Activated CD4-positive, alpha-beta T cell treated with anti-CD3 and anti-CD28 coated beads, Interleukin-2, Interleukin-6, amounts not matched to agents 100 ng/mL and 50 ng/mL, durations not matched to agents 16 hours and 8 hours (primary cell): ENCODE measurements at regions not wholly inside any gene's neighbourhood (a gene's known extent, or its start where the extent isn't known, plus 50 kb on each side); places are given as distances from the start of the nearest gene placed in this dataset.
"Not testable (repeated sequence)": the region's sequence is repeated elsewhere in the genome, so short reads cannot be mapped to it uniquely, and the experiment has no call there.

Experiments
- DNase-seq: peaks from one replicate; pipeline ENCODE4 v3.0.0-alpha.2; 2020

DNA sequence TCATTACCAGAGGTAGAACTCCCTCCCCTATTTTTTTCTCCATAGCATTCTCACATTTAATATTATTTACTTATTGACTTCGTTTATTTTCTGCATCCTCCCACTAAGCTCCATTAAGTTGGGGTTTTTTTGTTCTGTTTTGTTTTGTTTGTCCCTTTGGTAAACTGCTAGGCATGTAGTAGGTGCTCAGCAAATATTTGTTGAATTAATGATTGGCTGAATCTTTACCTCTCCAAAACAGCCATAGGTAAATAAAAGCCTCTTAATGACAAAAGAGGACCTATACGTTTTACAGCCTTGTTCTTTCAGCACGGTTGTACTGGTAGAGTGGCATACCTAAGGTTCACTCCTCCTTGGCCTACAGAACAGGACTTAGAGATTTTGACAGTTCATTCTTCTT lies 52.0 kb downstream of the PRORP start:
- DNase-seq: no peak

DNA sequence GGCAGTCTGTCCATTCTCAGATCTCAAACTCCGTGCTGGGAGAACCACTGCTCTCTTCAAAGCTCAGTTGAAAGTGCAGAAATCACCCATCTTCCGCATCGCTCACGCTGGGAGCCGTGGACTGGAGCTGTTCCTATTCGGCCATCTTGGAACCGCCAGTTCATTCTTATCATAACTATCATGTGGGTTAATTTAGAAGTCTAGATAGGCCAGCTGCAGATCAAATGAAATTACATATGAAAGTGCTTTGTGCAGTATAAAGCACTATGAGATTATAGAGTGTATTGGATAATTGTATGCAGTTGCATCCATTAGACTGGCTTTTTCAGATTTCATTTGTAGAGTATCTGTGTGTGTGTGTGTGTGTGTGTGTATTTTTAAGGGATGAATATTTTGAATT lies 57.8 kb downstream of the PRORP start:
- DNase-seq: no peak

DNA sequence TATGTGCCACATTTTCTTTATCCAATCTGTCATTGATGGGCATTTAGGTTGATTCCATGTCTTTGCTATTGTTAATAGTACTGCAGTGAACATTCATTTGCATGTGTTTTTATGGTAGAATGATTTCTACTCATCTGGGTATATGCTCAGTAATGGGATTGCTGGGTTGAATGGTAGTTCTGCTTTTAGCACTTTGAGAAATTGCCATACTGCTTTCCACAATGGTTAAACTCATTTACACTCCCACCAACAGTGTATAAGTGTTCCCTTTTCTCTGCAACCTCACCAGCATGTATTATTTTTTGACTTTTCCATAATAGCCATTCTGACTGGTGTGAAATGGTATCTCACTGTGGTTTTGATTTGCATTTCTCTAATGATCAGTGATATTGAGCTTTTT lies 62.5 kb downstream of the PRORP start:
- not testable (repeated sequence) for DNase-seq

DNA sequence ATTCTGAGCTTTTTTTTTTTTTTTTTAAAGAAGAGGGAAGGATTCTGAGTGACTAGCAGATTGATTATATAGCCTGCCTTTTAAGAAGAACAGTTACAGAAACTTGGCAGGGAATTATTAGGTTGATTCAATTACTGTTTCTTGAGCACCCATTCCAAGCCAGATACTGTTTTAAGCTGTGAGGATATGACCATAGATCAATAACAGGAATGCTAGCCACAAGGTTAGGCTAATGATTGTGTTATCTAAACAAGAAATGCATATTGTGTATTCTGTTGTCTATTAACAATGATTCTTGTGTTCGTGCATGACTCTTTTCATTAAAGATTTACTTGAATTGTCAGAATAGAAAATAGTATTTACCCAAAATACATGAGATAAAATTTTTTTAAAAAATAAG lies 67.1 kb downstream of the PRORP start:
- DNase-seq: no peak

DNA sequence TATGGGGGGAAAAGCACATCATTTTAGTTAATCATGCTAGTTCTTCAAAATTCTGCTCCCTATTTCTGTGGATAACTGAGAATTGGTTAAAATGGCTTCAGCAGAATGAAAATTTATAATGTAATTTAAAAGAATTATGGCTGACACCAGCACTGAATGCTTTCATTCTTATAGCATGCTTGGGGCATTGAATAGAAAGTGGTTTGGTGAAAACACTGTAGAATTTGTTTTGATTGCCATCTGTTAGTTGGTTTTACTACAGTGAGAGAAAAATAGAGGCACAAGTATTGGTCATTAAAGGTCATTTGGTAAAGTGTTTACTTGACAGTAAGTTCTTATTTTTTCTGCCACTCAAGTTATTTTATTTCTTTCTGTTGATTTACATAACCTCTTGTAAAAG lies 70.8 kb downstream of the PRORP start:
- no peak for DNase-seq

DNA sequence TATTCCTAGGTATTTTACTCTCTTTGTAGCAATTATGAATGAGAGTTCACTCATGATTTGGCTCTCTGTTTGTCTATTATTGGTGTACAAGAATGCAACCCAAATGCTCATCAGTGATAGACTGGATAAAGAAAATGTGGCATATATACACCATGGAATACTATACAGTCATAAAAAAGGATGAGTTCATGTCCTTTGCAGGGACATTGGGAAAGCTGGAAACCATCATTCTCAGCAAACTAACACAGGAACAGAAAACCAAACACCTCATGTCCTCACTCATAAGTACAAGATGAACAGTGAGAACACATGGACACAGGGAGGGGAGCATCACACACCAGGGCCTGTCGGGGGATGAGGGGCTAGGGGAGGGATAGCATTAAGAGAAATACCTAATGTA lies 71.8 kb downstream of the PRORP start:
- not testable (repeated sequence) for DNase-seq

DNA sequence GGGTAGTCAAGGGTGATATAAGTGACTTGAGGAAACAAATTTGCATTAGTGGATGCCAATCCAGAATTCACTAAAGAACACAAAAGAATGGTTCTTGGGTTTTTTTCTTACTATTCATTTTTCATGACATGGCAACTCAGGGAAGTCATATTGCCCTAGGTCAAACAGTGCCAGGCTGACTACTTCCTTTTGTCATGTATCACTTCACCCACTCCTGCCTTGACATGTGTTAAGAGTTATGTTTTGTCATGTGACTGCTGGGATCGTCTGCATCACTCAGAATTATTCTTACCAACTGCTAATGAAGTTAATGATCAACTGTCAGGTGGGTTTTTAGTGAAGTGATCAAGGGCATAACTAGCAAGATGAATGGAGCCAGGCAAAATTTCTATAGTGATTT lies 74.2 kb downstream of the PRORP start:
- peak; percentile 24 for DNase-seq

DNA sequence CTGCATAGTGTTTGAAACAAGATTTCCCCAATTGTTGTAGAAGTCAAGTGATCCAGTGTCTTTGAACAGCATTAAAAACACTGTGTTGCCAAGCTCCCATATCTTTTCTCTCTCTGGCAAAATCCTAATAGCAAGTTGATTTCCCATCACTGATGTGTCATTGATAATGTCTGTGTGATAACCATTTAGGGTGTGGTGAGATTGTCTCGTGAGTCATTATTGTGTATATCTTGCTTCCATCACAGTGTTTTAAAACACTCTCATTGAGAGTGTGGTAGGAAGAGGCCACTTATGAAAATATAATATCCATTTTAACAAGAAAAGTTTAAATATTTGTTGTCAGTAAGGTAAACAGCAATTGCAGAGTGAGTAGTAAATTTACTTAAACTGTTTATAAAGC lies 74.7 kb downstream of the PRORP start:
- peak; percentile 35 for DNase-seq

DNA sequence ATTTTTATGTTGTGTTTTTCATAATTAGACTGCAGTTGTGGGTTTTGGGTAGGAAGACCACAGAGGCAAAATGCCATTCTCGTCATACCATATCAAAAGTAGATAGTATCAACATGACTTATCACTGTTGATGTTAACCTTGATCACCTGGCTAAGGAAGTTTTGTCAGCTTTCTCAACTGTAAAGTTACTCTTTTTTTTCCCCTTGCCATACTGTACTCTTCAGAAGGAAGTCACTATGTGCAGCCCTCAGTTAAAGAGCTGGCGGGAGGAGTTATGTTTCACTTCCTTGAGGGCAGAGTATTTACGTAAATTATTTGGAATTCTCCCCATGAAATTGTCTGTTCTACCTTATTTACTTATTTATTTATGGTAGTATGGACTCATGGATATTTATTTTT lies 78.7 kb downstream of the PRORP start:
- peak; percentile 43 for DNase-seq

DNA sequence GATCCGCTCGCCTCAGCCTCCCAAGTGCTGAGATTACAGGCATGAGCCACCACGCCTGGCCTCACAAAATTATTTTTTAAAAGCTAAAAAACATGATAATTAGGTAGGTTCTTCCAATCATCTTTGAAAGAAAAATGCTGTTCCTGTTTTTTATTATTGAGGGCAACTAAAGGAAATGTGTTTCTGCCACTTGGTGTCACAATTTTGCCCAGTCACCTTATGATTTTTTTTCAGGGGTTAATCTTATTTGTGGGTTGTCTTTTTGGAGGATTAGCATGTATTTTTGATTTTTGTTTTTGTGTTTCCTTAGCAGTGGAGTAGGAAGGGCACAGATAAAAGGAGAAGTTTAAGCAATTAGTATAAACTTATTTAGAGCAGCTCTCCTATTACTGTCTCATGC lies 79.8 kb downstream of the PRORP start:
- no peak for DNase-seq

DNA sequence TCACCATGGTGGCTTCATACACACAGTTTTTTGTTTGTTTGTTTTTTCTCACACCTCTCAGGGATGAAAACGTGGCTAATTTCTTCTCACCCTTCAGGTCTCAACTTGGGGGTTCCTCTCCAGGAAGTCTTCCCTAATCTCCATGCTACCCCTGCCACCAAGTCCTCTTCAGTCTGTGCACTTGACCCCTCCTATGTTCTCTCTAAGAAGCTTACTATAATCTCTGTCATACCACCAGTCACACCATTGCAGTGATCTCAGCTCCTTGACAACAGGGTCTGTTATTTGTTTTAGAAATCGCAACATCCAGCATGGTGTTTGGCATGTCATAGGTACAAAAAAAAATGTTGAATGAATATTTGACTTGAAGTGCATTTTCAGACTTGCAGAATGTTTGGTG lies 83.4 kb downstream of the PRORP start:
- DNase-seq: no peak

DNA sequence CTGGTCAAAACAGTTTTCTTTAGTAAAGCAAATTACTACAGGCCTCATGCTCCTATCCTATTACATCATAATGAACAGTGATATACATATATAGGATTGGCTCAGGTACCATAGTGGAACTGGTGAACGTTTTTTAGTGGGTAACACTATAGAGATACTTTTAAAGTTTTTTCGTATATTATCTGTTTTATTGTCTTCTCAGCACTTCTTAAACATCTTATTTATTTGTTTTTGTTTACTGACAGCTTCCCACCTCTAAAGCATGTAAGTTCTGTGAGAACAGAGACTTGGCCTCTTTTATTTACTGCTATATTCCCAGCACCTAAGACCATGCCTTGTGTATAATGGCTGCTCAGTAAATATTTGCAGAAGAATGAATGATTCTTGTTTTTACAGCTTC lies 81.1 kb upstream of the PSMA6 start:
- no peak for DNase-seq

DNA sequence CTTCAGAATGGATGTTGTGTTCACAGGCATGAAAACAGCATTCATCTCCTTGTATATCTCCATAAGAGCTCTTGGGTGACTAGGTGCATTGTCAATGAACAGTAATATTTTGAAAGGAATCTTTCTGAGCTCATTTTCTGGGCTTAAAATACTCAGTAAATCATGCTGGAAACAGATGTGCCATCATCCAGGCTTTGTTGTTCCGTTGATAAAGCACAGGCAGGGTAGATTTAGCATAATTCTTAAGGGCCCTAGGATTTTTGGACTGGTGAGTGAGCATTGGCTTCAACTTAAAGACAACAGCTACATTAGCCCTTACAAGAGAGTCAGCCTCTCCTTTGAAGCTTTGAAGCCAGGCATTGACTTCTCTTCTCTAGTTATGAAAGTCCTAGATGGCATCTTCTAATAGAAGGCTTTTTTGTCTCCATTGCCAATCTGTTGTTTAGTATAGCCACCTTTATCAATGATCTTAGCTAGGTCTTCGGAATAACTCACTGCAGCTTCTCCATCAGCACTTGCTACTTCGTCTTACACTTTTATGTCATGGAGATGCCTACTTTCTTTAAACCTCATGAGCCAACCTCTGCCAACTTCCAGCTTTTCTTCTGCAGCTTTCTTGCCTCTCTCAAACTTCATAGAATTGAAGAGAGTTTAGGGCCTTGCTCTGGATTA lies 79.6 kb upstream of the PSMA6 start:
- DNase-seq: no peak

DNA sequence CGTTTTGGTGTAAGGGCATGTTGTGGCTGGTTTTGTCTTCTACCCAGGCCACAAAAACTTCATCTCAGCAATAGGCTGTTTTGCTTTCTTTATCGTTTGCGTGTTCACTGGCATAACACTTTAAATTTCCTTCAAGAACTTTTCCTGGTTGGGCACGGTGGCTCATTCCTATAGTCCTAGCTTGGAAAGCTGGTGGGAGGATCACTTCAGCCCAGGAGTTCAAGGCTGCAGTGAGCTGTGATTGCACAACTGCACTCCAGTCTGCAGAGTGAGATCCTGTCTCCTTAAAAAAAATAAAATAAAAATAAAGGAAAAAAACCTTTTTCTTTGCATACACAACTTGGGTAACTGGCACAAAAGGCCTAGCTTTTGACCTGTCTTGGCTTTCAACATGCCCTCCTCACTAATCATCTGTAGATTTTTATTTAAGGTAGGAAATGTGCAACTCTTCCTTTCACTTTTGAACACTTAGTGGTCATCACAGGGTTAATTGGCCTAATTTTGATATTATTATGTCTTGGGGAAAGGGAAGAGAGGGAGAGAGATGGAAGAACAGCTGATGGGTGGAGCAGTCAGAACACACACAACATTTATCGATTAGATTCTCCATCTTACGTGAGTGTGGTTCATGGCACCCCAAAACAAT lies 78.9 kb upstream of the PSMA6 start:
- DNase-seq: no peak

DNA sequence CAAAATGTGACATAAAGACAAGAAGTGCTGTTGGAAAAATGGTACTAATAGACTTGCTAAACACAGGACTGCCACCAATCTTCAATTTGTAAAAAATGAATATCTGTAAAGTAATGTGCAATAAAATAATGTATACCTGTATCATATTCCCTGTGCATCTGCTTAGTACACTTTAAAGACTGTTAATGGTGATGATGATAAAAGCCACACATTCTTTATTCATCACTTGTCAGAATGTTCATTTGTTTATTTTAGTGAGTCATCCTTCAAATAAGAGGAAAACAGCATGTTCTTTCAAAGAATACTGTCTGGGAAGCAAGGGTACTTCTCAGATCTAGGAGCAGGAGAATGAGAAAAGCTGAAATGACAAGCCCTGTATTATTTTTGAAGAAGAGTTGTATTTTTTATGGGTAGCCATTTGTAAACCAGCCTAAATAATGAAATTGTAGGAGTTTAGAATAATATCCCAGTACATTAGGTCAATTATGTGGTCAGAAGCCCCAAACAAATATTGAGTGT lies 78.3 kb upstream of the PSMA6 start:
- DNase-seq: no peak

DNA sequence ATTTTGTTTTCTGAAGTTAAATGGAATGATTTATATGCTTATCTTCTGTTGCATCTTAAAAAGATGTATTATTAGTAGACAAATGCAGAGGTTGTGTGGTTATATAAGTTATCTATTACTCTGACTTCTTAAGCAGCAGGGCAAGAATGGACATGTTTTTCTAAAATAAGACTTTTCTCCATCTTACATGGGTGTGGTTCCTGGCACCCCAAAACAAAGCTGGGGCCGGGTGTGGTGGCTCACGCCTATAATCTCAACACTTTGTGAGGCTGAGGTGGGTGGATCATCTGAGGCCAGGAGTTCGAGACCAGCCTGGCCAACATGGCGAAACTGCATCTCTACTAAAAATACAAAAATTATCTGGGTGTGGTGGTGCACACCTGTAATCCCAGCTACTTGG lies 77.8 kb upstream of the PSMA6 start:
- not testable (repeated sequence) for DNase-seq

DNA sequence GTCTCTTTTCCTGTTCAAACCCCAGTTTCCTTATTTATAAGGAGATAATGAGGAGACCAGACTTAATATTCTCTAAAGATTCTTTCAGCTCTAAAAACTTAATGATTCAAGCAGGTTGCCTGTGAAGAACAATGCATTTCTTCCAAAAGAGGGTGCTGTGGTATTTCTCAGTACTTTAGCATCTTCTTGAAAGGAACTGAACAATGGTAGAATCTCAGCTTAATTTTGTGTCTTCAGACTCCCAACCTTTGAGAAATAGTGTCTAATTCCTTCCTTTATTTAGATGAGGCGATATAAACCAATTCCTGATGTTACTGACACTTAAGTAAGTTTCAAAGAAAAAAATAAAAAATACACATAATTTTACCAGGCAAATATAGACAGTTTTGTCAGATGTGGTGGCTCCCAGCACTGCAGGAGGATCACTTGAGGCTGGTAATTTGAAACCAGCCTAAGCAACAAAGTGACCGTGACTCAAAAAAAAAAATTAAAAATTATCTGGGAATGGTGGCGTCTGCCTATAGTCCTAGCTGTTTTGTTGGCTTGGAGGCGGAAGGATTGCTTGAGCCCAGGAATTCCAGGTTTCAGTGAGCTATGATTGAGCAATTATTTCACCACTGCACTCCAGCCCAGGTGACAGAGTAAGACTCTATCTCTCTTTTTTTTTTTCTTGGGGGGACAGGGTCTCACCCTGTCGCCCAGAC lies 76.9 kb upstream of the PSMA6 start:
- DNase-seq: no peak

DNA sequence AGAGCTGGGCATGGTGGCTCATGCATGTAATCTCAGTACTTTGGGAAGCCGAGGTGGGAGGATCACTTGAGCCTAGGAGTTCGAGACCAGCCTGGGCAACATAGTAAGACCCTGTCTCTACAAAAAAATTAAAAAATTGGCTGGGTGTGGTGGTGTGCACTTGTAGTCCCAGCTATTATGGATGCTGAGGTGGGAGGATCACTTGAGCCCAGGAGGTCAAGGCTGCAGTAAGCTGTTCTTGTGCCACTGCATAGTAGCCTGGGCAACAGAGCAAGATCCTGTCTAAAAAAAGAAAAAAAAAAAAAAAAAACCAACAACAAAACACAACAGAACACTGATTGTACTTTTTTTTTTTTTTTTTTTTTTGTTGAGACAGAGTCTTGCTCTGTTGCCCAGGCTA lies 74.0 kb upstream of the PSMA6 start:
- not testable (repeated sequence) for DNase-seq

DNA sequence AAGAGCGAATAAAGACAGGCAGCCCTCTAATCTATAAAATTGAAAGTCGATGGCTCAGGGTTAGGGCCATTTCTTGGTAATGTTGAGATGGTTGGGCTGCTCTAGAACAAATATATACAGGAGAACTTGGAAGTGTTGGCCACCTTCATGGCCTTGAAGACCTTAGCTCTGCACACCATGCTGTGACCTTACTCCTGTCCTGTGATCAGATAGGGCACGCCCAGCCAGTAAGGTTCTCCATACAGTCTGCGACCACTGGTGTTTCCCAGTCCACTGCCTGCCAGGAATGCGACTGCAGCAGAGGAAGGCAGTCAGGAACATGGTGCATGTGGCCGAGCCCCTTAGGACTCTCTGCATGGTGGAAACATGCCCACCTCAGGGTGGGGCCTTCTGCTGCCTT lies 73.2 kb upstream of the PSMA6 start:
- DNase-seq: no peak

DNA sequence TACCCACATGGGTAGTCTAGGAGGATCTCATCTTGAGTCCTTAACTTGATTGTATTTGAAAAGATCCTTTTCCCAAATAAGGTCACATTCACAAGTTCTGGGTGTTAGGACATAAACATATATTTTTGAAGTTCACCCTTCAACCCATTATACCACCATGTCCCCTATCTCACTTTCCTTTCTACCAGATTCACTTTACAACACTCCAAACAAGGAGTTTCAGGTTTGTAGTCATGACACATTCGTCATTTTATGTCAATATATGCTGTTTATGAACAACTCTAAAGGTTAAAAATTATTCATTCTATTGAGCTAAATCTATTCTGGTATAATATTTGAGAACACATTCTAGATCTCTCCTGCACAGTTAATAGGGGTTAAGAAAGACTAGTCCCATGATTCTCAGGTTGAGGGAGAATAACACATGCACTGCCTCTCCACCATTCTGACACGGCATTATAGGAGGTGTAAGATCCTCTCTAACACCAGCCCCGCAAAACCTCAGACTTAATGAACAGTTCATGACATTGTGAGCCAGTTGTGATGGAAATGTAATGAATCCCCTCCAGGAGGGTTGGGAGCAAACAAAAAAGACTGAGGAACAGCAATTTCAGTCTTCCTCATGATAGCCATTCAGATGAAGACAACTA lies 72.0 kb upstream of the PSMA6 start:
- no peak for DNase-seq

DNA sequence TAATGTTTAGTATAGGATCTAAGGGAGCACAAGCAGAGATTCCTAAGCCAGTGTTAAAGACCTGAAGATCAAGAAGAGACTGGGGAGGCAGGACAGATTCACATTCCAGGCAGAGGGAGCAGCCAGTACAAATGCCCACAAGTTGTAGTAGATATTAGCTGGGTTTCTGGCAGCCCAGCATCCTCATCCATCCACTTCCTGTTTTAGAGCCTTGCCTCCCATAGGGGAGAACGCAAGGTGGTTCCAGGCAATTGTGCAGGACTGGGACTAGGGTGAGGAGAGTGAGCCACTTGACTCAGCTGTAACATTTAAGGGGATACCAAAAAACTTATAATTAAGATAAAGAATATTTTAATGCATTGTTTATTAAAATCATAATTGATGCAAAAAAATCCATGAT lies 71.3 kb upstream of the PSMA6 start:
- DNase-seq: no peak

DNA sequence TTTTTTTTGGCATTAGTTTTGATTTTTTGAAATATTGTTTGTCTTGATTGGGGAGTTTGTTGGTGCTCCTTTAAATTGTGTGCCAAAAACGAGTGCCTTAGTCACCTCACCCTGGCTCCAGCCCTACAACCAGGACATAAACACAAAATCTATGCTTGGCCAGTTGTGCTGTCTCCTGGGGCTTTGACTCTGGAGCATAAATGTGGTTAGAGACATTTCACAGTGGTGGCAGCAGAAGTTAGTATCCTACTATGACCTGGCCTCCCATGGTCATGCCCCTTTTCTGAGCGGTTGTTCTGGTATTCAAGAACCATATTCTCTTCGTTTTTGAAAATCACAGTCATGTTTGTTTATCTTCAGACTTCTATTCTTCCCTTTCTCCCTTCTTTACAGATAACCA lies 70.7 kb upstream of the PSMA6 start:
- DNase-seq: no peak

DNA sequence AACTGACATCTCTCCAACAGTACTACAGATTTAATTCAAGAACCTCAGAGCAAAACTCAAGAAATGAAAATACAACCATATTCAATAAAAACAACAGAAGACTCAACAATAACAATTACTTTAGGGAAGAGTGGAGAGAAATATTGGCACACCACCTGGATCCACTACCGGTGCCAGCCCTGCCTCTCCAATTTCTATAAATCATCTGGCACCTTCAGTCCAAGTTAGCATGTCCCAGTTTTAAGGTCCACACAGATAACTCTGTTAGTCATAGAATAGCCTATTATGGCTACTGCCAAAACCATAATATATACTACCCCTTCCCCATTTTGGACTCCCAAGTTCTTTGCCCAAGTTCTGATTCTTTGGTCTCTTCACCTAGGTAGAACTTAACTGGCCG lies 69.9 kb upstream of the PSMA6 start:
- no peak for DNase-seq
